Activated T-helper 2 cell treated with anti-CD3 and anti-CD28 coated beads, Interferon-gamma antibody, Interleukin-2, Interleukin-4, amounts not matched to agents 10 μg/mL and 5 μg/mL and 100 μg/mL, durations not matched to agents 14 hours and 24 hours and 36 hours (primary cell): ENCODE measurements at regions not wholly inside any gene's neighbourhood (a gene's known extent, or its start where the extent isn't known, plus 50 kb on each side); places are given as distances from the start of the nearest gene placed in this dataset.
"Not testable (repeated sequence)": the region's sequence is repeated elsewhere in the genome, so short reads cannot be mapped to it uniquely, and the experiment has no call there.

Experiments used
- DNase-seq: peaks from one replicate; pipeline ENCODE4 v3.0.0; 2021; ENCODE audit warnings: low spot score
- H3K27ac Mint-ChIP-seq: one replicate; pipeline ENCODE4 v1.8.0; 2021; ENCODE audit warnings: mixed read lengths
- H3K27me3 Mint-ChIP-seq: one replicate; pipeline ENCODE4 v1.8.0; 2021; ENCODE audit warnings: low read depth, mixed read lengths
- H3K36me3 Mint-ChIP-seq: one replicate; pipeline ENCODE4 v1.8.0; 2021; ENCODE audit warnings: low read depth, mixed read lengths
- H3K4me1 Mint-ChIP-seq: one replicate; pipeline ENCODE4 v1.8.0; 2021; ENCODE audit warnings: low read depth, mixed read lengths
- H3K4me3 Mint-ChIP-seq: one replicate; pipeline ENCODE4 v1.8.0; 2021; ENCODE audit warnings: low read depth, mild to moderate bottlenecking, moderate library complexity, mixed read lengths
- H3K9me3 Mint-ChIP-seq: one replicate; pipeline ENCODE4 v1.8.0; 2021; ENCODE audit warnings: mixed read lengths
- intact Hi-C: fragments of 100-400 bp; cut with micrococcal nuclease; formaldehyde crosslinking; loops from one replicate; pipeline ENCODE4 v1.15.1; 2023

- H3K9me3 Mint-ChIP-seq: no peaks in the 10 kb centered on the region
- intact Hi-C loops: no loop called here
Measured at GRCh38 chr18:38790303-38790702, 1224.7 kb upstream of the CELF4 start.

GRCh38 chr18:38789141-38789540, 1223.5 kb upstream of the CELF4 start:
- Mint-ChIP-seq H3K27me3 (no peaks in the 10 kb centered on the region), H3K27ac (no peak overlapping the region), H3K36me3 (no peaks in the 10 kb centered on the region), H3K9me3 (no peaks in the 10 kb centered on the region), H3K4me3 (no peak overlapping the region), H3K4me1 (no peaks in the 10 kb centered on the region)
- DNase-seq: no peak
- intact Hi-C loops: no loop called here

More at GRCh38 chr18:38790303-38790702, 1224.7 kb upstream of the CELF4 start:
- no peak for DNase-seq
- H3K36me3 Mint-ChIP-seq: no peaks in the 10 kb centered on the region
- no peak overlapping the region for H3K4me3 Mint-ChIP-seq
- H3K4me1 Mint-ChIP-seq: no peaks in the 10 kb centered on the region
- H3K27me3 Mint-ChIP-seq: no peaks in the 10 kb centered on the region
- H3K27ac Mint-ChIP-seq: no peak overlapping the region

- Mint-ChIP-seq H3K27me3 (no peaks in the 10 kb centered on the region), H3K36me3 (no peaks in the 10 kb centered on the region), H3K9me3 (no peaks in the 10 kb centered on the region), H3K4me1 (no peaks in the 10 kb centered on the region), H3K4me3 (no peak overlapping the region), H3K27ac (no peak overlapping the region)
- no peak for DNase-seq
- intact Hi-C loops: no loop called here
Measured at GRCh38 chr18:38786906-38787305, 1221.3 kb upstream of the CELF4 start.

GRCh38 chr18:38771620-38772019, 1206.0 kb upstream of the CELF4 start:
- H3K27me3 Mint-ChIP-seq, H3K9me3 Mint-ChIP-seq, H3K4me1 Mint-ChIP-seq, intact Hi-C loops, H3K4me3 Mint-ChIP-seq, DNase-seq, H3K36me3 Mint-ChIP-seq, H3K27ac Mint-ChIP-seq: not testable (repeated sequence)

- H3K27ac Mint-ChIP-seq: no peak overlapping the region
- H3K4me1 Mint-ChIP-seq: no peaks in the 10 kb centered on the region
- H3K9me3 Mint-ChIP-seq: peaks cover 4% of the 10 kb centered on the region
- intact Hi-C loops: no loop called here
- H3K4me3 Mint-ChIP-seq: no peak overlapping the region
- no peaks in the 10 kb centered on the region for H3K27me3 Mint-ChIP-seq
- H3K36me3 Mint-ChIP-seq: no peaks in the 10 kb centered on the region
- DNase-seq: no peak
Measured at GRCh38 chr18:38768504-38768903, 1202.9 kb upstream of the CELF4 start.

DNA sequence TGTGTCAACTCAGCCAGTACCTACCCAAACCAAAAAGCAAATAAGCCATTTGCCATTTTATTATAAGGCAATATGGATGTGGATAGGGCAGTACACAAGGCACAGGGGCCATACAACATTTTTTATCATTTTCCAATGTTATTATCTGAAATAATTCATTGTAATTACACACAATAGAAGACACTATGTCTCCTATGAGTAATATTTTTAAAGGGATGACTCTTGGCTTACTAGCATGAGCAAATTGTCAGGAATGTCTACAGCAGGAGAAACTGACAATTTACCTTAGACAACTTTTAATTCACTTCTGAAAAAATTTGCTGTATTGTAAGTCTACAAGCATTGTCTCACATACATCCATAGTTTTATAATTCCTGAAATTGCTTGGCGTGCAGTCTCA, 1193.9 kb upstream of the CELF4 start:
- Mint-ChIP-seq H3K27me3 (no peaks in the 10 kb centered on the region), H3K4me1 (no peaks in the 10 kb centered on the region), H3K9me3 (no peaks in the 10 kb centered on the region), H3K27ac (no peak overlapping the region), H3K4me3 (no peak overlapping the region), H3K36me3 (no peaks in the 10 kb centered on the region)
- intact Hi-C loops: no loop called here
- no peak for DNase-seq

DNA sequence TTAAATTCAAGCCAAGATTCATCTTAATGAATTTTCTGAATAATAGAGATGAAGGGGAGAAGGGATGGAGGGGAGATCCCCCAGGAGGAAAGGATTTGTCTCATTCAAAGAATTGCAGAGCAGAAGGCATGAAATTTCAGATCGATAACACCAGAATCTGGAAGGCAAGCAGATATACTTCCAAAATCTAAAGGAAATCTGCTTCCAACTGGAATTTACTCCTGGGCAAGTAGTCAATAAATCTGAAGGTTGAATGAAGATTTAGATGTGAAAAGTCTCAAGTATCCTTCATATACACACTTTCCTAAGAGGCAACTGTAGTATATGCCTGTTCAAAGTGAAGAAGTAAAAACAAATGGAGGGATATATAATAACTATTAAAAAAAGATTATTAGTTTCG, 1190.8 kb upstream of the CELF4 start:
- Mint-ChIP-seq H3K4me1 (peaks cover 3% of the 10 kb centered on the region), H3K9me3 (no peaks in the 10 kb centered on the region), H3K27ac (no peak overlapping the region), H3K27me3 (no peaks in the 10 kb centered on the region), H3K36me3 (no peaks in the 10 kb centered on the region), H3K4me3 (no peak overlapping the region)
- DNase-seq: no peak
- intact Hi-C loops: no loop called here

DNA sequence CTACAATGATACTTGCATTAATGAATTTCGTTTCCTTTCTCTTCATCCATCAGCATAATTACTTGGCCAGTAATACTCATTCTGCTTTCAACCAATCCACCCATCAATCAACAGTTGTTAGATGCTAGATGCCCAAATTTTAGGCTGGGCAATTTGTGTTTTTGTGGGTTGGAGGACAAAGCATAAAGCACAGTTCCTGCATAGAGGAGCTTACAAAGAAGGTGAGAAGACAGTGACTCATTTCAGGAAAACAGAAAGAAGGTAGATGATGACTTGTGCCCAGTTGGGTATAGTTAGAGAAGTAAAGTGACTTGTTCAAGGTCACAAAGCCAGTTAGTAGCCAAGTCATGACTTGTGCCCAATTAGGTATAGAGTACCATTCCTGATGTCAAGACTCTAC, 1186.8 kb upstream of the CELF4 start:
- intact Hi-C loops: no loop called here

DNA sequence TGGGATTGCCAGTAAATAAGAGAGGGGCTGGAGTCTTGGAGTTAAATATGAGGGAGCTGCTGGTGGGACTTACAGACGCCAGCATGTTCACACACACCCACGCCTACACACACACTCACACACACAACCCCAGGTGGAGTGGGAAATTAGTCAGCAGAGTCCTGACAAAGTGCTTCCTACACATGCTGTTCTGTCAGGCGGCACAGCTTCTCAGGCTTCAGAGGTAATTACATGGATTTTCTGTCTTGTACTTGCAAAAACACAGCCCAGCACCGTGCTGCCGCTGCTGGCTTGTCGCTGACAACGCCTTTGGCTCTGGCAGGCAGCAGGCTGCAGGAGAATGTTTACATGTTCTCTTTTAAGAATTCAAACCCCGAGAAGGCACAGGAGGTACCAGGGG, 1186.3 kb upstream of the CELF4 start:
- Mint-ChIP-seq H3K27ac (no peak overlapping the region), H3K36me3 (no peaks in the 10 kb centered on the region), H3K27me3 (no peaks in the 10 kb centered on the region), H3K4me3 (no peak overlapping the region), H3K9me3 (no peaks in the 10 kb centered on the region), H3K4me1 (peaks cover 3% of the 10 kb centered on the region)
- no peak for DNase-seq
- intact Hi-C loops: no loop called here

More for the DNA sequence above, 1186.8 kb upstream of the CELF4 start:
- no peak for DNase-seq
- Mint-ChIP-seq H3K9me3 (no peaks in the 10 kb centered on the region), H3K27me3 (no peaks in the 10 kb centered on the region), H3K36me3 (no peaks in the 10 kb centered on the region), H3K4me1 (peaks cover 3% of the 10 kb centered on the region), H3K27ac (no peak overlapping the region), H3K4me3 (no peak overlapping the region)

DNA sequence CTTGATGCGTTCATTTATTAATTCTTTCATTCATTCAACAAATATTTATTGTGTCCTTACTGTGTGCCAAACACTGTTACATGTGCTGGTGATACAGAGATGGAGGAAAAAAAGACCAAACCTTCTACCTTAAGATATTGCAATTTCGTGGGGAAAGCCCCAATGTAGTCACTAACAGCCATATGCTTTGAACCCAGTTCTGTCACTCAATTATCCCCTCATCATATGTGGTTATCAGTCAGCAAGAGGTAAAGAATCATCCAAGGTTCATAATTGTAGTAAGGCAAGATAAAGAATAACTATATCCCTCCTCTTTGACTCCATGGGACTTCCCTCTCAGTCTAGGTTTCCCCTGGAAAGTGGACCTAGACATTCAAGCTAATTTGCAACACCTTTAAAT, 1185.6 kb upstream of the CELF4 start:
- H3K36me3 Mint-ChIP-seq: no peaks in the 10 kb centered on the region
- intact Hi-C loops: no loop called here
- no peak for DNase-seq
- H3K9me3 Mint-ChIP-seq: no peaks in the 10 kb centered on the region
- no peak overlapping the region for H3K4me3 Mint-ChIP-seq
- no peak overlapping the region for H3K27ac Mint-ChIP-seq
- H3K27me3 Mint-ChIP-seq: no peaks in the 10 kb centered on the region
- H3K4me1 Mint-ChIP-seq: peaks cover 3% of the 10 kb centered on the region

GRCh38 chr18:38750751-38751150, 1185.2 kb upstream of the CELF4 start:
- Mint-ChIP-seq H3K4me1 (peaks cover 3% of the 10 kb centered on the region), H3K9me3 (no peaks in the 10 kb centered on the region), H3K27me3 (no peaks in the 10 kb centered on the region), H3K36me3 (no peaks in the 10 kb centered on the region), H3K4me3 (no peak overlapping the region), H3K27ac (no peak overlapping the region)
- intact Hi-C loops: no loop called here
- no peak for DNase-seq

- no peak for DNase-seq
- intact Hi-C loops: no loop called here
- no peaks in the 10 kb centered on the region for H3K9me3 Mint-ChIP-seq
- H3K27me3 Mint-ChIP-seq: no peaks in the 10 kb centered on the region
- no peak overlapping the region for H3K4me3 Mint-ChIP-seq
- H3K36me3 Mint-ChIP-seq: no peaks in the 10 kb centered on the region
- H3K4me1 Mint-ChIP-seq: peaks cover 3% of the 10 kb centered on the region
- H3K27ac Mint-ChIP-seq: no peak overlapping the region
Measured at GRCh38 chr18:38747153-38747552, 1181.6 kb upstream of the CELF4 start.

DNA sequence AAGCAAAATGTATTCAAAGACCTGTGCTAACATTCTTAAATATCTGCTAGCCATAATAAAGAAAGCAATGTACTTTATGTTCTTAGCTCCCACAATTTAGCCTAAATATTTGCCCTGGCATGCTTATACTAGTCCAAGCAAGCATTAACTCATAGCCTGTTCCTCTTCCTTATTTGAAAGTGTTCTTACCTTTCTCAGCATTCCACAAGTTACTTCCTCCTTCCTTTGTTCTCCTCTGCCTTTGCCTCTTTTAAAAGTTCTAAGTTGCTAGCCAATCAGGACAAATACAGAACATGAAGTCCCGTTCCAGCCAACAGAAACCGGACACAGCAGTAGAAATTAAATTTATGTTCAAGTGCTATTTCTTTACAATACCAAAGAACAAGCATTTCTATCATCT, 1154.6 kb upstream of the CELF4 start:
- not testable (repeated sequence) for H3K27ac Mint-ChIP-seq, DNase-seq, H3K36me3 Mint-ChIP-seq

GRCh38 chr18:38718365-38718901, 1152.8 kb upstream of the CELF4 start:
- intact Hi-C loops: no loop called here
- Mint-ChIP-seq H3K27me3 (no peaks in the 10 kb centered on the region), H3K4me3 (no peak overlapping the region), H3K9me3 (peaks cover 7% of the 10 kb centered on the region), H3K36me3 (no peaks in the 10 kb centered on the region), H3K27ac (no peak overlapping the region), H3K4me1 (no peaks in the 10 kb centered on the region)
- no peak for DNase-seq

More for the DNA sequence above, 1154.6 kb upstream of the CELF4 start:
- H3K27me3 Mint-ChIP-seq, H3K9me3 Mint-ChIP-seq, intact Hi-C loops, H3K4me1 Mint-ChIP-seq, H3K4me3 Mint-ChIP-seq: not testable (repeated sequence)
